ENCODE measurements at regions not wholly inside any gene's neighbourhood (a gene's known extent, or its start where the extent isn't known, plus 50 kb on each side); places are given as distances from the start of the nearest gene placed in this dataset.

- no peak for ATAC-seq
- TF ChIP-seq, protein P1, sequence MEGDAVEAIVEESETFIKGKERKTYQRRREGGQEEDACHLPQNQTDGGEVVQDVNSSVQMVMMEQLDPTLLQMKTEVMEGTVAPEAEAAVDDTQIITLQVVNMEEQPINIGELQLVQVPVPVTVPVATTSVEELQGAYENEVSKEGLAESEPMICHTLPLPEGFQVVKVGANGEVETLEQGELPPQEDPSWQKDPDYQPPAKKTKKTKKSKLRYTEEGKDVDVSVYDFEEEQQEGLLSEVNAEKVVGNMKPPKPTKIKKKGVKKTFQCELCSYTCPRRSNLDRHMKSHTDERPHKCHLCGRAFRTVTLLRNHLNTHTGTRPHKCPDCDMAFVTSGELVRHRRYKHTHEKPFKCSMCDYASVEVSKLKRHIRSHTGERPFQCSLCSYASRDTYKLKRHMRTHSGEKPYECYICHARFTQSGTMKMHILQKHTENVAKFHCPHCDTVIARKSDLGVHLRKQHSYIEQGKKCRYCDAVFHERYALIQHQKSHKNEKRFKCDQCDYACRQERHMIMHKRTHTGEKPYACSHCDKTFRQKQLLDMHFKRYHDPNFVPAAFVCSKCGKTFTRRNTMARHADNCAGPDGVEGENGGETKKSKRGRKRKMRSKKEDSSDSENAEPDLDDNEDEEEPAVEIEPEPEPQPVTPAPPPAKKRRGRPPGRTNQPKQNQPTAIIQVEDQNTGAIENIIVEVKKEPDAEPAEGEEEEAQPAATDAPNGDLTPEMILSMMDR (IDR thresholded peaks at IDR 0.05): no peak
- no peaks in the 10 kb centered on the region for H3K9me3 ChIP-seq
- no peak overlapping the region for H3K4me3 ChIP-seq
- intact Hi-C loops (cut with DNase I): no loop called here
- H3K27me3 ChIP-seq: no peaks in the 10 kb centered on the region
- no peak for DNase-seq
- H3K27ac ChIP-seq: no peak overlapping the region
- no peaks in the 10 kb centered on the region for H3K36me3 ChIP-seq
- no peaks in the 10 kb centered on the region for H3K4me1 ChIP-seq
Measured at GRCh38 chr6:91667596-91667995, 1080.7 kb upstream of the MAP3K7 start.

DNA sequence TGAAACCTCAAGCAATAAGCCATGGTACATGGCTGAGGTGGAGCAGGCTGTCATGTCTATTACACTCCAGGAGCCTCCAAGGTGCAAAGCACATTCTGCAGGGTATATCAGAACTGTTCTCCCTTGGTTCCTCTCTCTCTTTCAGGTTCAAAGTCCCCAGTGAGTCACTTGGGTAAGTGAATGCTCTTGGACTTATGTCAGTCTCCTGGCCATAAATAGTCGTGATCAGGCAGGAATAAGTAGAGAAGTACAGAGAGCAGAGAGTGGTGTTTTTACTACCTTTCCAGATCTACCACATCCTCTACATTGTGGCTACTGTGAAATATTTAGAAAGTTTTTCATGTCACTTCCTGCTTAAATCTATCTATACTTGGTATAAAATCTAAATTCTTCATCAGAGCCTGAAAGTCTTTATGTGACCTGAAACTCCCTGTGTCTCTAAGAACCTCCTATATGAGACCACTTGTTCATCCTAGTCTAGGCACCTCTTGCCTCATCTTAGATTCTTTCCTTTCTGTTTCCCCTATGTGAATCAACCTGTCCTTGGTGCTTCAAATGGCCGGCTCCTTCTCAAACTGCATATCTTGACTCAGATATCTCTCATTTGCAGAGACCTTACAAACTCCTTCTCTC, 1077.6 kb upstream of the MAP3K7 start:
- no peaks in the 10 kb centered on the region for H3K36me3 ChIP-seq
- no peak for ATAC-seq
- no peak for DNase-seq
- H3K27ac ChIP-seq: no peak overlapping the region
- no peak overlapping the region for H3K4me3 ChIP-seq
- TF ChIP-seq, protein P1 (IDR thresholded peaks at IDR 0.05): no peak
- intact Hi-C loops (cut with DNase I): no loop called here
- H3K27me3 ChIP-seq: no peaks in the 10 kb centered on the region
- no peaks in the 10 kb centered on the region for H3K9me3 ChIP-seq
- H3K4me1 ChIP-seq: no peaks in the 10 kb centered on the region

GRCh38 chr6:91660893-91661292, 1074.0 kb upstream of the MAP3K7 start:
- ATAC-seq (no peak), DNase-seq (no peak)
- Histone ChIP-seq H3K27ac (no peak overlapping the region), H3K27me3 (no peaks in the 10 kb centered on the region), H3K4me3 (no peak overlapping the region), H3K4me1 (no peaks in the 10 kb centered on the region), H3K36me3 (no peaks in the 10 kb centered on the region), H3K9me3 (no peaks in the 10 kb centered on the region)
- intact Hi-C loops (cut with DNase I): no loop called here
- TF ChIP-seq, protein P1 (IDR thresholded peaks at IDR 0.05): no peak

DNA sequence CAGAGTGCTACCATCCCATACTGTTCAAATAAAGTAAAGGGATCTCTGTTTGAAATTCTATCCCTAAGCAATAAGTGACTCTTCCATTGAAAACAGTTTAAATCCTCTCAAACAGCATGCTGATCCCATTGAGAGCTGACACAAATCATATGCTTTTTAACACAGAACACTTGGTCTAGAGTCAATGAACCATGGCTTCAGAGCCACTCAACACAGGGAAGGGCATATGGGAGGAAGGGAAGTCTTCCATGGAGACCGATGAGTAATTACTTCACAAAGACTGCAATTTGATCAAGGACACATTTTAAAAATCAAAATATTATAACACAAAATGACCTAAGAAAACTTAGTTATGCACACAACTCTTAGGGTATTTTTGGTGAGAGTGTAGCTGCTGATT, 1073.0 kb upstream of the MAP3K7 start:
- Histone ChIP-seq H3K4me1 (no peaks in the 10 kb centered on the region), H3K4me3 (no peak overlapping the region), H3K27ac (no peak overlapping the region), H3K36me3 (no peaks in the 10 kb centered on the region), H3K27me3 (no peaks in the 10 kb centered on the region), H3K9me3 (no peaks in the 10 kb centered on the region)
- intact Hi-C loops (cut with DNase I): no loop called here
- no peak for ATAC-seq
- TF ChIP-seq, protein P1 (IDR thresholded peaks at IDR 0.05): no peak
- no peak for DNase-seq

GRCh38 chr6:91654793-91655192, 1067.9 kb upstream of the MAP3K7 start:
- no peaks in the 10 kb centered on the region for H3K27me3 ChIP-seq
- H3K36me3 ChIP-seq: no peaks in the 10 kb centered on the region
- H3K27ac ChIP-seq: no peak overlapping the region
- TF ChIP-seq, protein P1 (IDR thresholded peaks at IDR 0.05): no peak
- no peak for DNase-seq
- H3K9me3 ChIP-seq: no peaks in the 10 kb centered on the region
- no peak for ATAC-seq
- H3K4me3 ChIP-seq: no peak overlapping the region
- intact Hi-C loops (cut with DNase I): no loop called here
- no peaks in the 10 kb centered on the region for H3K4me1 ChIP-seq

- no peaks in the 10 kb centered on the region for H3K36me3 ChIP-seq
- intact Hi-C loops (cut with DNase I): no loop called here
Measured at GRCh38 chr6:91654357-91654756, 1067.5 kb upstream of the MAP3K7 start.

More at GRCh38 chr6:91654357-91654756, 1067.5 kb upstream of the MAP3K7 start:
- Histone ChIP-seq H3K4me3 (no peak overlapping the region), H3K4me1 (no peaks in the 10 kb centered on the region), H3K27ac (no peak overlapping the region), H3K27me3 (no peaks in the 10 kb centered on the region), H3K9me3 (no peaks in the 10 kb centered on the region)
- TF ChIP-seq, protein P1 (IDR thresholded peaks at IDR 0.05): no peak
- DNase-seq (no peak), ATAC-seq (no peak)

All from upper lobe of right lung (tissue), 1 donor.